GM21390 (cell line): ENCODE measurements at regions not wholly inside any gene's neighbourhood (a gene's known extent, or its start where the extent isn't known, plus 50 kb on each side); places are given as distances from the start of the nearest gene placed in this dataset.

Experiments
- ATAC-seq: cut with Tn5 transposase; IDR thresholded peaks from one replicate; pipeline ENCODE4 v1.9.1; 2021; ENCODE audit not compliant: unreplicated experiment

GRCh38 chr4:178894126-178894525 lies 1451.9 kb upstream of the AGA start:
- no peak for ATAC-seq

- no peak for ATAC-seq
Measured at GRCh38 chr4:178899084-178899483, 1456.8 kb upstream of the AGA start.

- ATAC-seq, result no peak
Measured at GRCh38 chr4:178917756-178918155, 1475.5 kb upstream of the AGA start.

GRCh38 chr4:178937130-178937529 lies 1494.9 kb upstream of the AGA start:
- no peak for ATAC-seq

- ATAC-seq, result no peak
Measured at GRCh38 chr4:178941975-178942374, 1499.7 kb upstream of the AGA start.

GRCh38 chr4:178953447-178954120 lies 1511.3 kb upstream of the AGA start:
- ATAC-seq, result no peak

GRCh38 chr4:178955614-178956013 lies 1513.4 kb upstream of the AGA start:
- no peak for ATAC-seq

GRCh38 chr4:178958725-178959440 lies 1516.6 kb upstream of the AGA start:
- no peak for ATAC-seq

- ATAC-seq, result no peak
Measured at GRCh38 chr4:178963446-178964045, 1521.3 kb upstream of the AGA start.

GRCh38 chr4:178966644-178967043 lies 1524.4 kb upstream of the AGA start:
- no peak for ATAC-seq

GRCh38 chr4:178970433-178971140 lies 1528.3 kb upstream of the AGA start:
- ATAC-seq, result no peak

GRCh38 chr4:178976861-178977260 lies 1534.6 kb upstream of the AGA start:
- ATAC-seq, result no peak

- ATAC-seq, result no peak
Measured at GRCh38 chr4:178993306-178993705, 1551.1 kb upstream of the AGA start.

GRCh38 chr4:179001918-179002317 lies 1559.7 kb upstream of the AGA start:
- ATAC-seq, result no peak

- ATAC-seq, result no peak
Measured at GRCh38 chr4:179007755-179008154, 1565.5 kb upstream of the AGA start.

- no peak for ATAC-seq
Measured at GRCh38 chr4:179017581-179017980, 1575.3 kb upstream of the AGA start.

GRCh38 chr4:179027569-179027968 lies 1585.3 kb upstream of the AGA start:
- ATAC-seq, result no peak

GRCh38 chr4:179028321-179028720 lies 1586.1 kb upstream of the AGA start:
- no peak for ATAC-seq

GRCh38 chr4:179029683-179030082 lies 1587.4 kb upstream of the AGA start:
- no peak for ATAC-seq

- no peak for ATAC-seq
Measured at GRCh38 chr4:179040259-179040658, 1598.0 kb upstream of the AGA start.

- ATAC-seq, result no peak
Measured at GRCh38 chr4:179048839-179049453, 1606.7 kb upstream of the AGA start.
